ENCODE measurements at regions not wholly inside any gene's neighbourhood (a gene's known extent, or its start where the extent isn't known, plus 50 kb on each side); places are given as distances from the start of the nearest gene placed in this dataset.

- no peaks in the 10 kb centered on the region for H3K4me1 ChIP-seq (ENCODE audit: insufficient read depth, low read length)
- no peak overlapping the region for H3K23ac ChIP-seq (ENCODE audit: insufficient read length, low read depth, low read length)
- H3K79me1 ChIP-seq (ENCODE audit: insufficient read depth, low read depth, low read length, poor library complexity, severe bottlenecking), result no peaks in the 10 kb centered on the region
- no peak overlapping the region for H3K27ac Mint-ChIP-seq
- H4K5ac ChIP-seq (ENCODE audit: insufficient read length, low read depth, low read length), result no peak overlapping the region
- no peak for TF ChIP-seq CTCF (conservative IDR thresholded peaks at IDR 0.05)
- H4K8ac ChIP-seq (replicated peaks; ENCODE audit: insufficient read length, low read depth, low read length), result no peak overlapping the region
- H3K4me2 ChIP-seq (ENCODE audit: insufficient read depth, insufficient read length, low read length), result no peak overlapping the region
- no CpG with 5 or more reads among the region's 1 CpG for WGBS (ENCODE audit: extremely low coverage, insufficient read length, low lambda C conversion rate)
- H3K27ac ChIP-seq (ENCODE audit: insufficient read length, low read depth, low read length), result no peak overlapping the region
- peaks cover 0 to 3% of the 10 kb centered on the region in 2 experiments; a peak in 1 of 5 replicates for H3K9me3 Mint-ChIP-seq
- peaks cover 3 to 4% of the 10 kb centered on the region in 2 experiments for H3K4me1 Mint-ChIP-seq
- H4K20me1 ChIP-seq (ENCODE audit: control insufficient read depth, insufficient read depth, insufficient read length), result no peaks in the 10 kb centered on the region
- no peak overlapping the region for H3K18ac ChIP-seq (ENCODE audit: insufficient read length, low read depth, low read length)
- no peak overlapping the region for H2BK20ac ChIP-seq (ENCODE audit: low read depth, low read length, poor library complexity, severe bottlenecking)
- H3K27me3 ChIP-seq (ENCODE audit: insufficient read depth, low read length), result no peaks in the 10 kb centered on the region
- H3K4me3 Mint-ChIP-seq, result no peak overlapping the region
- H2AFZ ChIP-seq (ENCODE audit: low read length), result no peak overlapping the region
- H2BK120ac ChIP-seq (ENCODE audit: low read depth, low read length, poor library complexity, severe bottlenecking), result no peak overlapping the region
- H3K9me3 ChIP-seq (ENCODE audit: control insufficient read depth, low read depth, low read length), result no peaks in the 10 kb centered on the region
- no peaks in the 10 kb centered on the region for H3K23me2 ChIP-seq (ENCODE audit: insufficient read length, low read depth, low read length, poor library complexity, severe bottlenecking)
- H3K9ac ChIP-seq (ENCODE audit: extremely low read depth, insufficient read length, low read length), result no peak overlapping the region
- H4K91ac ChIP-seq (ENCODE audit: insufficient read length, low read depth, low read length), result no peak overlapping the region
- no peak overlapping the region for H2BK5ac ChIP-seq (ENCODE audit: insufficient read length, low read length)
- H3K27me3 Mint-ChIP-seq (ENCODE audit: low read depth), result no peaks in the 10 kb centered on the region
- no peak overlapping the region for H3K56ac ChIP-seq (ENCODE audit: insufficient read length, low read depth, low read length)
- H3K4ac ChIP-seq (ENCODE audit: low read depth, low read length), result no peak overlapping the region
- DNase-seq, result no peak
- no peak overlapping the region for H2BK15ac ChIP-seq (ENCODE audit: low read depth, low read length)
- H2BK12ac ChIP-seq (ENCODE audit: insufficient read length, low read depth, low read length), result no peak overlapping the region
- no peaks in the 10 kb centered on the region for H3K79me2 ChIP-seq (ENCODE audit: insufficient read depth, low read length)
- H3K36me3 Mint-ChIP-seq (ENCODE audit: insufficient read depth in 1 of 3, low read depth in 3 of 3), result peaks cover 0 to 15% (median 3%) of the 10 kb centered on the region in 3 experiments; a peak in 2 of 7 replicates
- no peak overlapping the region for H3T11ph ChIP-seq (ENCODE audit: low read length)
- H3K14ac ChIP-seq (ENCODE audit: insufficient read depth, low read length), result no peak overlapping the region
- H2AK5ac ChIP-seq (ENCODE audit: insufficient read length, low read length), result no peak overlapping the region
Measured at GRCh38 chr18:42513441-42513840, 558.4 kb downstream of the PIK3C3 start.
